GM12875 (cell line): ENCODE measurements at regions not wholly inside any gene's neighbourhood (a gene's known extent, or its start where the extent isn't known, plus 50 kb on each side); places are given as distances from the start of the nearest gene placed in this dataset.

ENCODE experiments used
- H3K4me3 ChIP-seq: one replicate; pipeline ENCODE4 v1.5.1; 2011; ENCODE audit warnings: low read depth, low read length, control low read depth
- TF ChIP-seq, protein P1 (sequence below): IDR thresholded peaks from 2 replicates; pipeline ENCODE4 v1.5.1; 2011; ENCODE audit warnings: low read depth, mild to moderate bottlenecking, control low read depth, inconsistent platforms, low read length, moderate library complexity, borderline replicate concordance; ENCODE audit not compliant: insufficient read depth

DNA sequence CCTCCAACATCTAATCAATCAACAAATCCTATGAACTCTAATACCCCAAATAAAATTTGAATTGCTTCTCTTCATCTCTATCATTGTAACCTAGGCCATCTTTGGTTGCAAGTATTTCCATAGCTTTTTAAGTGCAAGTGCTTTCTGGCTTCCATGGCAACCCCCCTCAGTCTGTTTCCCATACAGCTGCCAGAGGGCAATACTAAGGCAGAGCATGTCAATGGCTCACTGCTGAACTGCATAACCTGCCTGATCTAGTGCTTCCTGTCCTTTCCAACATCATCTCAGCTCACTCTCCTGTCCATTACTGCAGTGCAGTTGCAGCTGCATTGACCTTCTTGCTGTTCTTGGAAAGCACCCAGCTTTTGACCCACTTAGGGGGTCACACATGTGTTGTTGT, 198.4 kb downstream of the WNT5A start:
- TF ChIP-seq, protein P1, sequence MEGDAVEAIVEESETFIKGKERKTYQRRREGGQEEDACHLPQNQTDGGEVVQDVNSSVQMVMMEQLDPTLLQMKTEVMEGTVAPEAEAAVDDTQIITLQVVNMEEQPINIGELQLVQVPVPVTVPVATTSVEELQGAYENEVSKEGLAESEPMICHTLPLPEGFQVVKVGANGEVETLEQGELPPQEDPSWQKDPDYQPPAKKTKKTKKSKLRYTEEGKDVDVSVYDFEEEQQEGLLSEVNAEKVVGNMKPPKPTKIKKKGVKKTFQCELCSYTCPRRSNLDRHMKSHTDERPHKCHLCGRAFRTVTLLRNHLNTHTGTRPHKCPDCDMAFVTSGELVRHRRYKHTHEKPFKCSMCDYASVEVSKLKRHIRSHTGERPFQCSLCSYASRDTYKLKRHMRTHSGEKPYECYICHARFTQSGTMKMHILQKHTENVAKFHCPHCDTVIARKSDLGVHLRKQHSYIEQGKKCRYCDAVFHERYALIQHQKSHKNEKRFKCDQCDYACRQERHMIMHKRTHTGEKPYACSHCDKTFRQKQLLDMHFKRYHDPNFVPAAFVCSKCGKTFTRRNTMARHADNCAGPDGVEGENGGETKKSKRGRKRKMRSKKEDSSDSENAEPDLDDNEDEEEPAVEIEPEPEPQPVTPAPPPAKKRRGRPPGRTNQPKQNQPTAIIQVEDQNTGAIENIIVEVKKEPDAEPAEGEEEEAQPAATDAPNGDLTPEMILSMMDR: no peak

DNA sequence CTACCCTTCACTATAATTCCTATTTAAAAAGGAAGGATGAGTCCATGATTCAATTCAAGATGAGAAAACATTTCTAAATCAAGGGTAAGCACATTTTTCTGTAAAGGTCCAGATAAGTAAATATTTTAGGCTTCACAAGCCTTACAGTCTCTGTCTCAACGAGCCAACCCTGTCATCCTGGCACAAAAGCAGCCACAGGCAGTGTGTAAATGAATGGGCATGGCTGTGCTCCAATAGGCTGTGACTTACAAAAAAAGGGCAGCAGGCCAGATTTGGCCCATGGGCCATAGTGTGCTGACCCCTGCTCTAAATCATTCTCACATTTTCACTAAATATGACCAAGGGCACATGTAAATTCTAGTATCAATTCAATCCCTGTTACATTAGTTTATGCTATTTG, 200.4 kb downstream of the WNT5A start:
- TF ChIP-seq, protein P1: no peak
- H3K4me3 ChIP-seq: no peak overlapping the region

More for the DNA sequence above, 198.4 kb downstream of the WNT5A start:
- H3K4me3 ChIP-seq: no peak overlapping the region

DNA sequence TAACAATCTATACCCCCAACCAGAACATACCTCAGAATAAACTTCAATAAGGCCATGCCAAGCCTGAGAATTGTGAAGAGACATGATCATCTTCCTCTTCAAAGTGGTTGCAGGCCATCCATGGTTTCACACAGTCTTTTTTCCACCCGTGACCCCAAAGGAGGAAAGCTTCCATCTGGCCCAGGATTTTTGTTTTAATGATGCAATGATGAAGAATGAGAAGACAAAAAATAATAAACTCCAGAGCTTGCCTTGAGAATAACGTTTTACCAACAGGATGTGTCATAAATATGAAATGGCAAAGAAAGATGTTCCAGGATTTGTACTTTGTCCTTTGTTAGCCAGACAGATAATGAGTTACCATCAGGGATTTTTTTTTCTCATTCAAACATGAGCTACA, 201.9 kb downstream of the WNT5A start:
- H3K4me3 ChIP-seq: no peak overlapping the region
- TF ChIP-seq, protein P1: no peak

DNA sequence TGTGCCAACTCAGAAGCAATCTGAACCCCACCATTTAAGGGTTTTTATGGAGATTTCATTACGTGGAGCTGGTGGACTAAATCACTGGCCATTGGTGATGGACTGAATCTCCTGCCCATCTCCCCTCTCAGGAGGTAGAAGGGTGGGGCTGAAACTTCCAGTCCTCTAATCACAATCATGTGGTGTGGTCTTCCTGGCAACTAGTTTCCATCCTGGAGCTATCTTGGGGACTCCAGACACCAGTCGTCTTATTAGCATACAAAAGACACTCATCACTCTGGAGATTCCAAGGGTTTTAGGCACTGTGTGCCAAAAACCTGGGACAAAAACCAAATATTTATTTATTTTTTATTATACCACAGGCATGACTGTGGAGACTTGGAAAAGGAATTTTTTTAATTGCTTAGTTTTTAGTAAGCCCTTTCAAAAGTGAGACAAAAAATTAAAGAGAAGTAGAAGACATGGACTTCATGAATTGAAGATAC, 203.6 kb downstream of the WNT5A start:
- H3K4me3 ChIP-seq: no peak overlapping the region
- TF ChIP-seq, protein P1: no peak

DNA sequence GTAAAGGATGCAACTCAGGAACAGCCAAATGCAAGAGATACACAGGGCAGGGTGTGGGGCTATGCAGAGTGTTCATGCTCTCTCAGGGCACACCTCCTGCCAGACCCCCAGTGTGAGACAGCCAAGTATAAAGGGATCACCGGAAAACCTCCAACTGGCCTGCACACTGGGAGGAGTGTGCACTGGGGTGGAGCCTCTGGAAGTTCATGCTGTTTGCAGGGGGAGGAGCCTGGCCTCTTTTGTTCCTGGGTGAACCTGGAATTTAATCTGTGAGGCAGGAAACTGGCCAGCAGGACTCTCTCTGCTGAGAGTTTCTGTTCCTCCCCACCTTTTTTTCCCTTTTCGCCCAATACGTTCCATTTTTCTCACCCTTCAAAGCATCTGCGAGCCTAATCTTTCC, 204.1 kb downstream of the WNT5A start:
- H3K4me3 ChIP-seq: no peak overlapping the region
- TF ChIP-seq, protein P1: no peak

DNA sequence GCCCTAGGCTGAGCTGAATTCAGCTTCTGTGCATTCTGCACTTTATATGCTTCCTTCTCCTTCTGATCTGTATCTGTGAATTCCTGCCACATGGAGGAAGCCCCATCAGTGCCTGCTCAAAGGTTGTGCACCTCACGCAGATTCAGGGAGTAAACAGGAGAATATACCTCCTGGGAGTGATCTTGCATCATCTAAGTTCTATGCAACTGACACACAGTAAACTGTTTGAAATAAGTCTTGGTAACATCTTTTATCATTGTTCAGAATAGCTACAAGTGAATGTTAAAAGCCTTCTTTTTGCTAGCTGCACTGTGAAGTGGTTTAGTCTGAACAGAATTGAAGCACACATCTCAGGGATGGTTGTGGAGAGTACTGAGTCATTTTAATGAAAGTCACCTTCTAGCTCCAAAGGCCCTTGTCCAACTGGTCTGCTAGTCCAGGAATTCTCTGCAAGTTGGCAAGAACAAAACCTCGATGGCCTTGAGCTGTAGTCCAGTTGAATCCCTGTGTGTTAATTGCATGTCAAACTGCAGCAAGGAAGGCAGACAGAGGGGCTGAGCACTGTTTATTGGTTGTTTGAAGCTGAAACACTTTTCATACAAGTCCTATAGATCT, 215.0 kb downstream of the WNT5A start:
- H3K4me3 ChIP-seq: no peak overlapping the region
- TF ChIP-seq, protein P1: no peak

DNA sequence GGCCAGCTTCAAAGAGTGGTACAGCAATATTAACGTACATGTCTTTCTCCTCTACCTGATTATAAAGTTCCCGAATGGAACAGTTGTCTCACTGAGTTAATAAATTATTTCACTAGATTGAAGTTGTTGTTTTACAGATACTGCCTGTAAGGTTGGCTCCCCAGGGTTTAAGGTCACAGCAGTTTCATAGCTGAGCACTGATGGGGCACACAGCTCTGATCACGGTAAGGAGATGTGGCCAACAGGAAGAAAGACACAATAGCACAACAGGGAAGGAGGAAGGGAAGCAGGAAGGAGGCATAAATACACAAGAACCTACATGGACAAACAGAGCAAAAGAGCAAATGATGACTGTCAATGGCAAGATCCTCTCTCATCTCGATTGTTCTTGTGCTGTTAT, 215.6 kb downstream of the WNT5A start:
- TF ChIP-seq, protein P1: no peak
- H3K4me3 ChIP-seq: no peak overlapping the region
